GM18505 (cell line): ENCODE measurements at regions not wholly inside any gene's neighbourhood (a gene's known extent, or its start where the extent isn't known, plus 50 kb on each side); places are given as distances from the start of the nearest gene placed in this dataset.

ENCODE experiments used
- ATAC-seq: cut with Tn5 transposase; IDR thresholded peaks from one replicate; pipeline ENCODE4 v1.9.1; 2021; ENCODE audit not compliant: unreplicated experiment
- POLR2A ChIP-seq: IDR thresholded peaks from 4 replicates; pipeline ENCODE4 v1.6.1; 2011; ENCODE audit warnings: borderline replicate concordance; ENCODE audit not compliant: insufficient read depth, insufficient read length; ENCODE audit errors: extremely low read depth

DNA sequence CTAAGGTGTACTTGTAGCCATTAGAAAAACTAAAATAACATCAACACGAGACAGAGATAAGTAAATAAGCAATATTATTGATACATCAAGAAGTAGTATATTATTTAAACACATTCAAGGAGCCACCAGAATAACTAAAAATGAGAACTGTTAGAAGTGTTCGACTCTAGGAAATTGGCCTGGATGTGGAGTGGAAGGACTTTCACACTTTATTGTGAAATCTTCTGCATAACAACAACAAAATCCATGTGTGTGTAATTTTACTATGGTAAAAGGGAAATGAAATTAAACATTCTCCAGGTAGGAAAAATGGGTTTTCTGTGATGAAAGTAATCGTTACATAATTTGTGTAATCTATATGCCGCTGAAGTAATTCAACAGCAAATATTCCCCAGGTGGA lies 96.3 kb upstream of the RNF152 start:
- TF ChIP-seq POLR2A: no peak

DNA sequence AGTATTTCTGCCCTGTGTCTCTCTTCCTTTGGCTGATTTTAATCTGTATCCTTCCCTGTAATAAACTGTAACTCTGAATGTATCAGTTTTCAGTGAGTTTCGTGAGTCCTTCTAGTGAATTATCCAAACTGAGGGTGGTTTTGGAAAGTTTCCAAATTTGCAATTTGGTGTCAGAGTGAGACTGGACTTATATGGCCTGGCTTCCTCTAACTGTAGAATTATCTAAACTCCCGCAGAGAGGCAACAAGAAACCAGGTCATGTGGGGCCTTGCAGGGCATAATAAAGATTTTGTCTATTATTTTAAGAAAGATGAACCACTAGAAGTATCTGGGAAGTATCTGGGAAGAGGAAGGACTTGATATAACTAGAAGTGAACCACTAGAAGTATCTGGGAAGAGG lies 95.3 kb upstream of the RNF152 start:
- no peak for TF ChIP-seq POLR2A
- ATAC-seq: no peak

More for the DNA sequence above, 96.3 kb upstream of the RNF152 start:
- no peak for ATAC-seq

DNA sequence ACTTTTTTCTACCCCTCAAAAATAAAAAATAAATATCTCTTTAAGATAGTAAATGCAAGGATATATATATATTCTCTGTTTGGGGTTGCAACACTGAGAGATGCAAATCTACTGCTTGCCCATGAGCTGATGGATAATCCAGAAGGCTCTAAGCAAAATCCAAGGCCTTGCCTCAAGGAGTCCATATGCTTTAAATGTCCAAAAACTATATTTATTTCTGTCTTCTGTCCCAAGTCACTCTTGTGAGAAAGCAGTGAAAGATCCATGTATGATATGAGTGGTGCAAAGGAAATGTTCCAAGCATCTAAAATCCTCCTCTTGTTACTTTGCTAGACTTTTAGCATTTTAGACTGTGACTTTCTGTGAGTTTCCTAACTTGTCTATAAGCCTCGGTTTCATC lies 92.9 kb upstream of the RNF152 start:
- ATAC-seq: no peak
- TF ChIP-seq POLR2A: no peak

DNA sequence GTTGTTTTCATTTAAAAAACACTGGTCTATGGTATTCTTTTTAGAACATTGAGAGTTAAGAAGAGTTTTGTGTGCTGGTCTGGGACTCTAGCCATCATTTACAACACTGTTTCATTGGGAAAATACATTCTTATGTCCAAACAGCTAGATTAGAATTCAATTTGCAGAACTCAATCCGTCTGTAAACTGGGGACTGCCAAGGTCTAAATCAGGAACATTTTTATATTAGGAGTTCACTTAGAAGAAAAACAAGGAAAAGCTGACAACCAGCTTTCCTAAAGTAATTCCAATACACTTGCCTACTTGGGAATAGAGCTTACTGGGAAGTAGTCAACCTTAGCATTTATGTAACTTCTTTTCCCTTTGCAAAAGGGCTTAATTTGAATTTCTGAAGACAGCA lies 91.5 kb upstream of the RNF152 start:
- ATAC-seq: no peak
- TF ChIP-seq POLR2A: no peak

DNA sequence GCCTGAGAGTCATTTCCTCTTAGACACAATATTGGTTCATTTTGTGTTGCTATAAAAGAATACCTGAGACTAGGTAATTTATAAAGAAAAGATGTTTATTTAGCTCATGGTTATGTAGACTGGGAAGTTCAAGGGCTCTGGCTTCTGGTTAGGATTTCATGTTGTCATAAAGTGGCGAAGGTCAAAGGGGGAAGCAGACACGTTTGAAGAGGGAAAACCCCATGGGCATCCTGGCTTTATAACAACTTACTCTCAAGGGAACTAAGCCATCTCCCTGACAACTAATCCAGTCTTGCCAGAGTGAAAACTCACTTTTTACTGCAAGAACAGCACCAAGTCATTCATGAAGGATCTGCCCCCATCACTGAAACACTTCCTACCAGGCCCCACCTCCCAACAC lies 89.7 kb upstream of the RNF152 start:
- no peak for ATAC-seq
- TF ChIP-seq POLR2A: no peak

DNA sequence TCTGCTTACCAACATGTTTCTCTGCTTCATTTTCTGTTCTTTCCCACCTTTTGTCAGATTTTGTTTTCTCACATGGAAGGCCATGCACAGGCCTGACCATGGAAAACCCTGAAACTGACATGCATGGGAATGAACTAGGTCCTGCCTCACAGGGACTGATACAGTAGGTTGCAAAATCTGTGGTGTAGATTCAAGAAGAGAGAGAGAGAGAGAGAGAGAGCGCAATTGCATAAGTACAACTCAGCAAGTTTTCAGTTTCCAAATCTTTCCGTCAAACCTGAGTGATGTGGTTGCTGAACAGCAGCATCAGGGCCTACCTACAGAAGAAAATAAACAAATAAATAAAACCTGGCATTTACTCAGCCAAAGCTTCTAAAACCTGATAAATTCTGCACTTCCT lies 87.5 kb upstream of the RNF152 start:
- no peak for TF ChIP-seq POLR2A

DNA sequence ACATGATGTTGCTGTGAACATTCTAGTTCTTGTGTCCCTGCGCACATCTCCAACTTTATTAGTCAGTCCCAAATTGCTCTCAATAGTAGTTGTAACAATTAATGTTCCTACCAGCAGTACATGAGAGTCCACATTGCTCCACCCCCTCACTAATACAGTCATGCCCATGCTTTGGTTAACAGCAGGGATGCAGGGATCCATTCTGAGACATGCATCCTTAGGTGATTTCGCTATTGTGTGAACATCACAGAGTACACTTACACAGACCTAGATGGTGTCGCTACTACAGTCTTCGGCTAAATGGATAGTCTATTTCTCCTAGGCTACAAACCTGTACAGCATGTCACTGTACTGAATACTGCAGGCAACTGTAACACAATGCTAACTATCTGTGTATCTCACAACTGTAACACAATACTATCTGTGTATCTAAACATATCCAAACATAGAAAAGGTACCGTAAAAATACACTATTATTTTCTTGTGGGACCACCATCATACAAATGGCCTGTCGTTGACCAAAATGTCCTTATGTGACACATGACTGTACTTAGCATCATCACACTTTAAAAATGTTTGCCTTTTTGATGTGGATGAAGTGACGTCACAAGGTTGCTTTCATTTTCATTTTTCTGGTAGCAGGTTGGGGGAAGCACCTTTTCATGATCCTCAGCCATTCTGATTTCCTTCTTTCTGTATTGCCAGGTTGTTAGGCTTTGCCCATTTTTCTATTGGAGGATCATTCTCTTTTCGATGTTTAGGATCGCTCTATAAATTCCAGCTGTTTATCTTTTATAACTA lies 82.9 kb upstream of the RNF152 start:
- ATAC-seq: no peak
- TF ChIP-seq POLR2A: no peak

More for the DNA sequence above, 87.5 kb upstream of the RNF152 start:
- ATAC-seq: no peak

DNA sequence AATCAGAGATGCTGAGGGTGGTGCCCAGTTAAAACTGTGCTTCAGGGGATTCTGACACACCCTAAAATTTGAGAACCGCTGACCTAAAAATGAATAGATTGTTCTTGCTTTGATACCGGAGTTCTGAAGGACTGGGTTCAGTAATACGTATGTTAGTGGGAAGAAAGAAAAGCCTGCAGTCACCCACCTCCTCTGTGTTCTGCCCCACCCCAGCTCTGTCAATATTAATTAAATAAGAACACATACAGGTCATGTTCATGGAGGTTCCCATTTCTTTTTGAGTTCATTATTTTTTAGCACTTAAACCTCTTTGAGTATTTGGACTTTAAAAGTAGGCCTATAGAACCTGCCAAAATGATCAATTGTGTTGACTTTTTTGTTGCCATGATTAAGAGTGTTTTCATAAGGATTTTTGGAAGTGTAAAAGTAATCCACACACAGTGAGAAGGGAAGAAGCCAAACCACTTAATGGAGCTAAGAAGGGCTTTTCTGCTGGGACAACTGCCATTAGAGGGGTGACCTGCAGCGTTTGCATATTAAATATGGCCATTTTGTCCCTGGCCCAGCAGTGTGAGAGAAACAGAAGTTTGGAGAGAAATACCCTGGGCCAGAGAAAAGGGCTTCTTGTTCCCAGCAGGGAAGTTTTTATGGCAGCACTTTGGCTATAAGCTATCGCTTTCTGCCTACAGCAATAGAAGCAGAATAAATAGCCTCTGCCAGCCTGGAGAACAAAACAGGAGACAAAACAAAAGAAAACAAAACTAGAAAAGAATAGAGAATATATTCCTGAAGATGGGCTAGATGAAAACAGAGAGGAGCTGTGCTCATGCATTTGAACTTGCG lies 80.7 kb upstream of the RNF152 start:
- no peak for ATAC-seq
- TF ChIP-seq POLR2A: no peak

DNA sequence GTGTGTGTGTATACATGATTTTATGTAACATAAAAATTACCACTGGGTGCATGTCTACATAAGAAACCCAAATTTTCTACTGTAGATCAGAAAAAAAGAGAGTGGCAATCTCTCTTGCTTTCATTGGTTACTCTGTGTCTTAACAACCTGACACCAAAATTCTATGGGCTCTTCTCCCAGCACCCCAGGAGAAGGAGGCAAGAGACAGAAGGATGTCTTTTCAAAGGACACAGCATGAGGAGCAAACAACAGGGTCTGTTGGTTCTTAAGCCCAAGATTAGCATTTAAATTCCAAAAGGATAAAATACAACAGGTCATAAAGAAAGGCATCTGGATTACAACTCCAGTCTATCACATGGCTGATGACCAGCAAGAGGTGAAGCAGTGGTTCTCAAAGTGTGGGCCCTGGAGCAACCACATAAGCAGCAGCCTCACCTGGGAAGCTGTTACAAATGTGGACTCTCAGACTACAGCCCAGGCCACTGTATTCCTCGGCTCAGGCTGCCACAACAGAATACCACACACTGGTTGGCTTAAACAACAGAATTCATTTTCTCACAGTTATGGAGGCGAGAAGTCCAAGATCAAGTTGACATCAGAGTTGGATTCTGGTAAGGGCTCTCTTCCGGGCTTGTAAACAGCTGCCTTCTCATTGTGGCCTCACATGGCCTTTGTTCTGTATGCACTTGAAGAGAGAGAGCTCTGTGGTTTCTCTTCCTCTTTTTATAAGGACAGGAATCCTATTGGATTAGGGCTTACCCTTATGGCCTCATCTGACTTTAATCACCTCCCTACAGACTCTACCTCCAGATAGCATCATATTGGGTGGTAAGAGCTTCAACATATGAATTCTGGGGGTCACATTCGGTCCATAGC lies 79.8 kb upstream of the RNF152 start:
- TF ChIP-seq POLR2A: no peak
- peak; percentile 97 for ATAC-seq

DNA sequence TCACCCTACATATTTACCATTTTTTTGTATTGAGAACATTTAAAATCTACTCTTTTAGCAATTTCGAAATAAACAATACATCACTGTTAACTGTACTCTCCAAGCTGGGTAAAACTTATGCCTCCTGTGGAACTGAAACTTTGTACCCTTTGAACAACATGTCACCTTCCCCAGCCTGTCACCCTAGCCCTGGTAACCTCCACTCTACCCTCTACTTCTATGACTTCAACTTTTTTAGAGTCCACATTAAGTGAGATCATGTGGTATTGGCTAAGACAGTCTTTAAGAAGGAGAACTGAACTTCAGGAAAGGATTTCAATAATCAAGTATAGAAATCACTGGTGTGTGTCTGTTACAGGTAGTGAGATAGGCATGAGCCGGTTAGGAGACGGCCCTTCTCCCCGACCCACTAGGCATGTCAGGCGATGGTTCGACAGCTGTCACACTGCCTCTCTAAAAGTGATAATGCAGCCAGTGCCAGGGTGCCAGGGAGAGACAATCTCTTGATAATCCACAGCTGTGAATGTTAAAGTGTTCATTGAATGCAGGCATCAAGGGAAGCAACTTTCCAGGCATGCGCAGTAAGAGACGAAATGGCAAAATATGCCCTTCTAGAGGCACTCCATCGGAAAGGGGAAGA lies 74.6 kb upstream of the RNF152 start:
- no peak for ATAC-seq
- no peak for TF ChIP-seq POLR2A

DNA sequence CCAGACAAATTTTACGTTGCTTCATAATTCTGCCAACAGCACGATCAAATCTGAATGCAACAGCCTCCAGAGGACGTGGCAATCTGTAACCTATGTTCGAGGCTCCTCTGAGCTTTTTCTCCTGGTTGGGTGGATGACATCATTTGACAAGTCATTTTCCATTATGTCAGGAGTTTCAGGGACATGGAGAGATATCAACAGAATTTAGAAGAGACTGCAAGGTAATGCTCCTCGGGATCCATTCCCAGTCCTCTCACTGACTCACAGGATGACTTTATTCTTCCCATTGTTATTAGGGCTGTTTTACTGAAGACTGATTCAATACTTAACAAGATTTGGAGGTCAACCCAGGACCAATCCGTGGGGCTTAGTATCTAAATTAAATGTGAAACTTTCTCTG lies 72.5 kb upstream of the RNF152 start:
- ATAC-seq: no peak
- no peak for TF ChIP-seq POLR2A

DNA sequence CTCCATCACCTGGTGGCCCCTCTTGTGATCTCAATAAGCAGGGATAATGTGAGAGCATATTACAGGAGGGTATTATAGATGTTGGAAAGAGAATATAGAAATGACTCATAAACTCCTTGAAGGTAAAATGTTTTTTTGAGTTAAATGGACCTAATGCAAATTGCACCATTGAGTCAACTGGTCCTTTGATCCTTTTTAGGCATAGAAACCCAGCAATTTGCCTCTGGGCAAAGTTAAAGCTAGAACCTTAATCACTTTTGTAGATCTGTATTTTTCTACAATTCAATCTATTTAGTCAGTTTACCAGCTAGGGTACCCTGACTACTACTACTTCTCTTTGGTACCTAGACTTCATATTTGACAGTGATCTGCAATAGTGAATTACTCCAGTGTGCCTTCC lies 71.8 kb upstream of the RNF152 start:
- no peak for ATAC-seq
- no peak for TF ChIP-seq POLR2A

DNA sequence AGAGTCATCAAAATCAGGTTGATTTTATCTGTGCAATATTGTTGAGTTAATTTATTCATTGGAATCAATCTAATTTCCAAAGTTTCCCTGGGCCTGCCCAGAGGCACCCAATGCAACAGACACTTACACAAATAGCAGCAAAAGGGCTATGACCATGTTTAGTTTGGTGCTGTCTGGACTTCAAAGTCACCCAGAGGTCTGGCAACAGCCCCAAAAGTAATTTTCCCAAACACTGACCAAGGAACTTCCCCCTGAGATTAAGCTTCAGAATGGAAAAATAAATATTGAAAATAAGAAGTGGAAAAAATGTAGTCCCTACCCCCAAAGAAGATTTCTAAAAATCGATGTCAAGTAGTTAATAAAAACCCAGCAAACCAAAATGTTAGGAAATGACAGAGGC lies 70.9 kb upstream of the RNF152 start:
- no peak for ATAC-seq
- no peak for TF ChIP-seq POLR2A
